ENCODE measurements at regions not wholly inside any gene's neighbourhood (a gene's known extent, or its start where the extent isn't known, plus 50 kb on each side); places are given as distances from the start of the nearest gene placed in this dataset.

GRCh38 chr2:81303321-81303720 is 998.8 kb upstream of the LRRTM1 start:
- Histone ChIP-seq H3K4me1 (ENCODE audit: control insufficient read depth, insufficient read depth, low read length) (no peaks in the 10 kb centered on the region), H3K27ac (ENCODE audit: extremely low read depth, low read depth, low read length) (no peak overlapping the region), H3K9me3 (ENCODE audit: control insufficient read depth, insufficient read depth, low read depth, low read length) (peaks cover 2% of the 10 kb centered on the region; the same call in 1 of the 2 replicates), H3K4me3 (ENCODE audit: low read depth, low read length) (no peak overlapping the region), H3K36me3 (ENCODE audit: control insufficient read depth in 2 of 2, insufficient read depth in 1 of 2, low read length in 2 of 2) (no peaks in the 10 kb centered on the region)
- ChIA-PET CTCF (no interaction called here), POLR2A (no interaction called here)
- no peak for TF ChIP-seq YY1 (tag by site-specific recombination; IDR thresholded peaks at IDR 0.05)
- no peak for TF ChIP-seq ATF2 (tag by site-specific recombination; IDR thresholded peaks at IDR 0.05; ENCODE audit: low read depth)
- TF ChIP-seq ZNF157 (tag by site-specific recombination; IDR thresholded peaks at IDR 0.05) = no peak
- TF ChIP-seq BCL11A (tag by site-specific recombination; IDR thresholded peaks at IDR 0.05; ENCODE audit: low read depth) = no peak
- TF ChIP-seq KLF17 (tag by site-specific recombination; IDR thresholded peaks at IDR 0.05) = no peak
- TF ChIP-seq ZNF433 (tag by site-specific recombination; IDR thresholded peaks at IDR 0.05; ENCODE audit: low read depth) = no peak
- no peak for TF ChIP-seq ZNF501 (tag by site-specific recombination; IDR thresholded peaks at IDR 0.05)
- no peak for TF ChIP-seq RBAK (tag by site-specific recombination; IDR thresholded peaks at IDR 0.05)
- TF ChIP-seq PBX3 (CRISPR knock-in tag; IDR thresholded peaks at IDR 0.05) = no peak

- H3K4me3 ChIP-seq (ENCODE audit: low read depth, low read length) = no peak overlapping the region
- H3K4me1 ChIP-seq (ENCODE audit: control insufficient read depth, insufficient read depth, low read length) = no peaks in the 10 kb centered on the region
- no peaks in the 10 kb centered on the region for H3K36me3 ChIP-seq (ENCODE audit: control insufficient read depth in 2 of 2, insufficient read depth in 1 of 2, low read length in 2 of 2)
- POLR2A ChIA-PET = no interaction called here
- peaks cover 2% of the 10 kb centered on the region; the same call in 1 of the 2 replicates for H3K9me3 ChIP-seq (ENCODE audit: control insufficient read depth, insufficient read depth, low read depth, low read length)
- no peak overlapping the region for H3K27ac ChIP-seq (ENCODE audit: extremely low read depth, low read depth, low read length)
- CTCF ChIA-PET = no interaction called here
- TF ChIP-seq HOXD13 (CRISPR knock-in tag; IDR thresholded peaks at IDR 0.05; ENCODE audit: borderline replicate concordance) (no peak), ZBTB1 (tag by site-specific recombination; IDR thresholded peaks at IDR 0.05) (no peak), ZNF23 (tag by site-specific recombination; IDR thresholded peaks at IDR 0.05; ENCODE audit: borderline replicate concordance) (no peak), GLI4 (tag by site-specific recombination; IDR thresholded peaks at IDR 0.05) (no peak), ZNF423 (tag by site-specific recombination; IDR thresholded peaks at IDR 0.05) (no peak), TRIM28 (IDR thresholded peaks at IDR 0.05; ENCODE audit: borderline replicate concordance, low read length) (no peak), ZNF792 (tag by site-specific recombination; IDR thresholded peaks at IDR 0.05) (no peak), ZNF645 (tag by site-specific recombination; IDR thresholded peaks at IDR 0.05) (no peak), ZNF518A (tag by site-specific recombination; conservative IDR thresholded peaks at IDR 0.05; ENCODE audit: low read depth) (no peak), ZBTB11 (tag by site-specific recombination; conservative IDR thresholded peaks at IDR 0.05; ENCODE audit: low read depth) (no peak), ZBTB17 (tag by site-specific recombination; IDR thresholded peaks at IDR 0.05) (no peak)
Observed at GRCh38 chr2:81299841-81300240, 995.3 kb upstream of the LRRTM1 start.

Data from HEK293 (cell line).